ENCODE measurements at regions not wholly inside any gene's neighbourhood (a gene's known extent, or its start where the extent isn't known, plus 50 kb on each side); places are given as distances from the start of the nearest gene placed in this dataset.
"Not testable (repeated sequence)": the region's sequence is repeated elsewhere in the genome, so short reads cannot be mapped to it uniquely, and the experiment has no call there.

DNA sequence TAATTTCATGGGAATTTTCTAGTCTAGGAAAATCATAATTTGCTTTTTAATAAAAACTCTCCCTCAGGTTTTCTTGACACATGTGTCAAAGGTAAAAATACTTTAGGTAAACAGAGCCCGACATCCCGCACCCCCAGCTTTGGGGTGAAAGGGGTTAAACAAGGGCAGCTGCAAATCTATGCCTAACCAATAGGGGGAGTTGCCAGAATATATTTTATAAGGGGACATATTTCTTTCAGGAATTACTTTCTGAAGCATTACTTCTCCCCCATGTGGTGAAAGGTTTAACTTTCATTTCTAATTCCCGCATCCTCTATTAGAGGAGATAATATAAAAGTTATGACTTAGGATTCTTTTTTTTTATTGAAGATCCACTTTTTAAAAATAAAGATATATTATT, 53.9 kb upstream of the HEPH start:
- TF ChIP-seq, protein P1, sequence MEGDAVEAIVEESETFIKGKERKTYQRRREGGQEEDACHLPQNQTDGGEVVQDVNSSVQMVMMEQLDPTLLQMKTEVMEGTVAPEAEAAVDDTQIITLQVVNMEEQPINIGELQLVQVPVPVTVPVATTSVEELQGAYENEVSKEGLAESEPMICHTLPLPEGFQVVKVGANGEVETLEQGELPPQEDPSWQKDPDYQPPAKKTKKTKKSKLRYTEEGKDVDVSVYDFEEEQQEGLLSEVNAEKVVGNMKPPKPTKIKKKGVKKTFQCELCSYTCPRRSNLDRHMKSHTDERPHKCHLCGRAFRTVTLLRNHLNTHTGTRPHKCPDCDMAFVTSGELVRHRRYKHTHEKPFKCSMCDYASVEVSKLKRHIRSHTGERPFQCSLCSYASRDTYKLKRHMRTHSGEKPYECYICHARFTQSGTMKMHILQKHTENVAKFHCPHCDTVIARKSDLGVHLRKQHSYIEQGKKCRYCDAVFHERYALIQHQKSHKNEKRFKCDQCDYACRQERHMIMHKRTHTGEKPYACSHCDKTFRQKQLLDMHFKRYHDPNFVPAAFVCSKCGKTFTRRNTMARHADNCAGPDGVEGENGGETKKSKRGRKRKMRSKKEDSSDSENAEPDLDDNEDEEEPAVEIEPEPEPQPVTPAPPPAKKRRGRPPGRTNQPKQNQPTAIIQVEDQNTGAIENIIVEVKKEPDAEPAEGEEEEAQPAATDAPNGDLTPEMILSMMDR (IDR thresholded peaks at IDR 0.05; ENCODE audit: borderline replicate concordance, insufficient read depth, low read depth, low read length) = peak; percentile 33; the same call in 1 of the 2 replicates
- H3K4me3 ChIP-seq (ENCODE audit: low read depth, low read length) = no peak overlapping the region

- not testable (repeated sequence) for H3K4me3 ChIP-seq (ENCODE audit: low read depth, low read length)
Observed at GRCh38 chrX:66107860-66108259, 56.2 kb upstream of the HEPH start.

- H3K4me3 ChIP-seq (ENCODE audit: low read depth, low read length) = not testable (repeated sequence)
Observed at GRCh38 chrX:66102398-66102797, 61.6 kb upstream of the HEPH start.

- H3K4me3 ChIP-seq (ENCODE audit: low read depth, low read length) = no peak overlapping the region
Observed at GRCh38 chrX:66098162-66098561, 58.3 kb upstream of the VSIG4 start.

DNA sequence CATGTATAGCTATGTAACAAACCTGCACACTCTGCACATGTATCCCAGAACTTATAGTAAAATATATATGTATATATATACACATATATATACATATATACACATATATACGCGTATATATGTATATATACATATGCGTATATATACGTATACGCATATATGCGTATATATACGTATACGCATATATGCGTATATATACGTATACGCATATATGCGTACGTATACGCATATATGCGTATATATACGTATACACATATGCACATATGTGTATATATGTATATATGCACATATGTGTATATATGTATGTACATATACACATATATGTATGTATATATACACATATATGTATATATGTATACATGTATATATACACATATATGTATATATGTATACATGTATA, 57.1 kb upstream of the VSIG4 start:
- not testable (repeated sequence) for H3K4me3 ChIP-seq (ENCODE audit: low read depth, low read length)

More at GRCh38 chrX:66098162-66098561, 58.3 kb upstream of the VSIG4 start:
- TF ChIP-seq, protein P1 (IDR thresholded peaks at IDR 0.05; ENCODE audit: borderline replicate concordance, insufficient read depth, low read depth, low read length) = no peak

- not testable (repeated sequence) for H3K4me3 ChIP-seq (ENCODE audit: low read depth, low read length)
Observed at GRCh38 chrX:66090004-66090403, 50.1 kb upstream of the VSIG4 start.

Data from GM12875 (cell line).